CD4-positive, alpha-beta memory T cell (primary cell): ENCODE measurements at regions not wholly inside any gene's neighbourhood (a gene's known extent, or its start where the extent isn't known, plus 50 kb on each side); places are given as distances from the start of the nearest gene placed in this dataset.

ENCODE experiments used
- CTCF ChIA-PET: fragments of 350-600 bp; sonication (Branson Sonifier 250); formaldehyde crosslinking; loops from one replicate; lab custom pipeline; 2021; ENCODE audit warnings: inconsistent platforms; ENCODE audit not compliant: partially characterized antibody; lab: Charles Lee
- POLR2A ChIA-PET: fragments of 350-600 bp; sonication (Branson Sonifier 250); formaldehyde crosslinking; loops from one replicate; lab custom pipeline; 2021; ENCODE audit not compliant: partially characterized antibody; lab: Charles Lee
- DNase-seq, 5 donors: peaks; one replicate each; pipeline versions ENCODE4 v3.0.0 to v3.0.0-alpha.2; 2020 to 2022; ENCODE audit warnings: mixed read lengths in 1 of 5
- H3K27ac ChIP-seq: one replicate; pipeline ENCODE4 v1.7.0; 2013; ENCODE audit warnings: low read depth, low read length
- H3K27me3 ChIP-seq: 2 replicates; pipeline ENCODE4 v1.7.0; 2013; ENCODE audit warnings: mild to moderate bottlenecking, low read length, moderate library complexity; ENCODE audit not compliant: insufficient read depth
- H3K36me3 ChIP-seq: 2 replicates; pipeline ENCODE4 v1.7.0; 2013; ENCODE audit warnings: mild to moderate bottlenecking, low read length, moderate library complexity; ENCODE audit not compliant: insufficient read depth
- H3K4me1 ChIP-seq: 2 replicates; pipeline ENCODE4 v1.7.0; 2013; ENCODE audit warnings: mild to moderate bottlenecking, low read length, moderate library complexity; ENCODE audit not compliant: insufficient read depth
- H3K4me3 ChIP-seq, 2 donors: one replicate each; pipeline ENCODE4 v1.7.0; 2013; ENCODE audit warnings: low read length in 2 of 2, mild to moderate bottlenecking in 1 of 2
- H3K9me3 ChIP-seq, 2 donors: one replicate each; pipeline ENCODE4 v1.7.0; 2013; ENCODE audit warnings: low read length in 2 of 2, control low read depth in 1 of 2; ENCODE audit not compliant: control insufficient read depth in 1 of 2
- H3K27ac Mint-ChIP-seq, 7 donors: one replicate each; pipeline ENCODE4 v1.8.0; 2020 to 2021; ENCODE audit warnings: mixed read lengths in 7 of 7, mild to moderate bottlenecking in 6 of 7, inconsistent platforms in 3 of 7, moderate library complexity in 3 of 7
- H3K27me3 Mint-ChIP-seq, 2 donors: one replicate each; pipeline ENCODE4 v1.8.0; 2020 to 2021; ENCODE audit warnings: mixed read lengths in 2 of 2
- H3K36me3 Mint-ChIP-seq, 2 donors: one replicate each; pipeline ENCODE4 v1.8.0; 2020 to 2021; ENCODE audit warnings: mixed read lengths in 2 of 2, inconsistent platforms in 1 of 2, mild to moderate bottlenecking in 1 of 2
- H3K4me1 Mint-ChIP-seq, 4 donors: one replicate each; pipeline ENCODE4 v1.8.0; 2020 to 2021; ENCODE audit warnings: mixed read lengths in 4 of 4, mild to moderate bottlenecking in 1 of 4
- H3K4me3 Mint-ChIP-seq, 8 donors: one replicate each; pipeline ENCODE4 v1.8.0; 2020 to 2021; ENCODE audit warnings: mixed read lengths in 8 of 8, mild to moderate bottlenecking in 7 of 8, moderate library complexity in 6 of 8, inconsistent platforms in 3 of 8
- H3K9me3 Mint-ChIP-seq, 8 donors: one replicate each; pipeline ENCODE4 v1.8.0; 2020 to 2021; ENCODE audit warnings: mixed read lengths in 8 of 8, mild to moderate bottlenecking in 5 of 8, inconsistent platforms in 3 of 8, moderate library complexity in 1 of 8
- intact Hi-C: fragments of 100-400 bp; cut with micrococcal nuclease; formaldehyde crosslinking; loops from one replicate; pipeline ENCODE4 v1.15.1; 2023

- H3K36me3 ChIP-seq = no peaks in the 10 kb centered on the region
- Mint-ChIP-seq H3K9me3 (no peaks in the 10 kb centered on the region), H3K27me3 (peaks cover 0 to 4% of the 10 kb centered on the region in 2 donors), H3K4me1 (peaks cover 0 to 10% (median 2%) of the 10 kb centered on the region in 4 donors), H3K36me3 (no peaks in the 10 kb centered on the region), H3K4me3 (peak overlapping the region in 1 of 8 donors; percentile 36), H3K27ac (peak overlapping the region in 1 of 7 donors; percentile 53)
- POLR2A ChIA-PET = no interaction called here
- H3K27ac ChIP-seq = no peak overlapping the region
- no peaks in the 10 kb centered on the region for H3K4me1 ChIP-seq
- intact Hi-C loops = no loop called here
- no peaks in the 10 kb centered on the region for H3K27me3 ChIP-seq
- no peaks in the 10 kb centered on the region for H3K9me3 ChIP-seq
- DNase-seq = no peak
- CTCF ChIA-PET = no interaction called here
- no peak overlapping the region for H3K4me3 ChIP-seq
Measured at GRCh38 chr4:3387943-3388361, 53.8 kb upstream of the HGFAC start.

GRCh38 chr4:3388471-3389232, 53.1 kb upstream of the HGFAC start:
- CTCF ChIA-PET = no interaction called here
- Histone ChIP-seq H3K27ac (no peak overlapping the region), H3K4me3 (no peak overlapping the region), H3K9me3 (no peaks in the 10 kb centered on the region), H3K27me3 (no peaks in the 10 kb centered on the region), H3K4me1 (no peaks in the 10 kb centered on the region), H3K36me3 (no peaks in the 10 kb centered on the region)
- peaks cover 0 to 2% (median 0%) of the 10 kb centered on the region in 8 donors for H3K9me3 Mint-ChIP-seq
- DNase-seq = no peak
- H3K4me1 Mint-ChIP-seq = peaks cover 0 to 10% (median 2%) of the 10 kb centered on the region in 4 donors
- POLR2A ChIA-PET = no interaction called here
- intact Hi-C loops = no loop called here
- H3K27ac Mint-ChIP-seq = no peak overlapping the region
- H3K36me3 Mint-ChIP-seq = no peaks in the 10 kb centered on the region
- H3K4me3 Mint-ChIP-seq = no peak overlapping the region
- H3K27me3 Mint-ChIP-seq = peaks cover 0 to 4% of the 10 kb centered on the region in 2 donors

GRCh38 chr4:3389233-3390215, 52.2 kb upstream of the HGFAC start:
- no peaks in the 10 kb centered on the region for H3K4me1 ChIP-seq
- ChIA-PET POLR2A (no interaction called here), CTCF (no interaction called here)
- Mint-ChIP-seq H3K27ac (peak overlapping the region in 1 of 7 donors; percentile 84), H3K4me1 (peaks cover 0 to 10% (median 2%) of the 10 kb centered on the region in 4 donors), H3K36me3 (peaks cover 0 to 2% of the 10 kb centered on the region in 2 donors), H3K27me3 (peaks cover 0 to 4% of the 10 kb centered on the region in 2 donors), H3K9me3 (peaks cover 0 to 2% (median 0%) of the 10 kb centered on the region in 8 donors), H3K4me3 (no peak overlapping the region)
- no peaks in the 10 kb centered on the region for H3K36me3 ChIP-seq
- H3K9me3 ChIP-seq = no peaks in the 10 kb centered on the region
- no peaks in the 10 kb centered on the region for H3K27me3 ChIP-seq
- intact Hi-C loops = no loop called here
- no peak for DNase-seq
- H3K27ac ChIP-seq = no peak overlapping the region
- H3K4me3 ChIP-seq = no peak overlapping the region

DNA sequence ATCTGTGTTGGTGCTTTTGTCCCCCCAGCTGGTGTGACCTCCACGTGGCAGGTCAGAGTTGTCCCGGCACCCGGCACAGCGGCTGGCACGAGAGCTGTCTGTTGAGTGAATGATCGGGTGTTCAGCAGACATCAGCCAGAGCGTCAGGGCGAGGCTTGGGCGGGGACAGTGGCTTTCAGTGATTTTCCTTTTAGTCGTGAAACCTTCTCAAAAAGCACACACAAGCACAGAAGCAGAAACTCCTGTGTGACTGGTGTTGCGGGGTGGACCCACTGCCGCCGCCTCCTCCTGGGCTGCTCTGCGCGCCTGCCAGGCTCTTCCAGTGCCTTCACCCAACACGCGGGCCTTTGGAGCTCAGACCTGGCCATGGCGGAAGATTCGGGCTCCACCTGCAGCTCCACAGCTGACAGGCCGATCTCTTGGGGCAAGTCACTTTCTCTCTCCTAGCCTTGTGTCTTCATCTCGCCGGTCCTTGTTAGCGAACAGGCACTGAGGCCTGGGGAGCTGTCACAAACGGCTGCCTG, 51.4 kb upstream of the HGFAC start:
- peaks cover 0 to 2% (median 0%) of the 10 kb centered on the region in 8 donors for H3K9me3 Mint-ChIP-seq
- peaks cover 0 to 6% of the 10 kb centered on the region in 2 donors for H3K36me3 Mint-ChIP-seq
- no peak for DNase-seq
- Histone ChIP-seq H3K27me3 (no peaks in the 10 kb centered on the region), H3K4me3 (no peak overlapping the region), H3K36me3 (no peaks in the 10 kb centered on the region), H3K9me3 (no peaks in the 10 kb centered on the region), H3K4me1 (no peaks in the 10 kb centered on the region), H3K27ac (no peak overlapping the region)
- peaks cover 0 to 4% of the 10 kb centered on the region in 2 donors for H3K27me3 Mint-ChIP-seq
- peak overlapping the region in 2 of 7 donors; percentile 52 to 68 for H3K27ac Mint-ChIP-seq
- CTCF ChIA-PET = no interaction called here
- POLR2A ChIA-PET = no interaction called here
- H3K4me3 Mint-ChIP-seq = no peak overlapping the region
- intact Hi-C loops = no loop called here
- peaks cover 0 to 8% (median 2%) of the 10 kb centered on the region in 4 donors for H3K4me1 Mint-ChIP-seq

DNA sequence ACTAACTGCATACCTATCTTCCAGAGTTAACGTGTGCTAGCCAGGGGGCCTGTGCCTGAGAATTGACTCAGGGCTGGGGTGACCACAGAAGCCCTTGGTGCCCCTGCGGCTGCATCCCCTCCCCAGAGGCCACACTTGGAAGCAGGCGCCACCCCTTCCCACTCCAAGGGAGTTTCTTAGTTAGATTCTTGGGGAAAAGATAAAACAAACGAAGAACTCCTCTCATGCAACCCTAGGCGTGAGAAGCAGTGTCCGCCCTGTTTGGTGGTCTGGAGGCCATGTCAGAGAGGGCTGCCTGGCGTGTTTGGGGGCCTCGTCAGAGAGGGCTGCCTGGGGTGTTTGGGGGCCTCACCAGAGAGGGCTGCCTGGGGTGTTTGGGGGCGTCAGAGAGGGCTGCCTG, 50.3 kb upstream of the HGFAC start:
- H3K27me3 Mint-ChIP-seq = peaks cover 0 to 4% of the 10 kb centered on the region in 2 donors
- peaks cover 0 to 5% (median 2%) of the 10 kb centered on the region in 4 donors for H3K4me1 Mint-ChIP-seq
- CTCF ChIA-PET = no interaction called here

More for the DNA sequence above, 50.3 kb upstream of the HGFAC start:
- Mint-ChIP-seq H3K36me3 (peaks cover 0 to 12% of the 10 kb centered on the region in 2 donors), H3K9me3 (peaks cover 0 to 2% (median 0%) of the 10 kb centered on the region in 8 donors), H3K27ac (peak overlapping the region in 1 of 7 donors; percentile 23), H3K4me3 (no peak overlapping the region)
- H3K36me3 ChIP-seq = no peaks in the 10 kb centered on the region
- intact Hi-C loops = no loop called here
- no peaks in the 10 kb centered on the region for H3K27me3 ChIP-seq
- no peak for DNase-seq
- H3K27ac ChIP-seq = no peak overlapping the region
- no peak overlapping the region for H3K4me3 ChIP-seq
- POLR2A ChIA-PET = no interaction called here
- H3K4me1 ChIP-seq = no peaks in the 10 kb centered on the region
- no peaks in the 10 kb centered on the region for H3K9me3 ChIP-seq
